GM12878 (cell line): ENCODE measurements at regions not wholly inside any gene's neighbourhood (a gene's known extent, or its start where the extent isn't known, plus 50 kb on each side); places are given as distances from the start of the nearest gene placed in this dataset.

ENCODE experiments used
- ATAC-seq: fragments of 200-7000 bp; cut with Tn5 transposase; 3 replicates; pipeline ENCODE4 v1.9.1; 2020; ENCODE audit warnings: mild to moderate bottlenecking, moderate library complexity
- BruUV-seq: library from RNA; stranded (reverse); fragments of 400-500 nt; replicated peaks from 2 replicates; lab custom pipeline; 2021; lab: Mats Ljungman, UMichigan
- CTCF ChIA-PET: fragments of 300-600 bp; sonication (Branson Sonifier 250); formaldehyde crosslinking; extraction: SDS; loops from one replicate; lab custom pipeline; 2021; ENCODE audit warnings: inconsistent platforms; lab: Yijun Ruan, JAX
- POLR2A ChIA-PET: fragments of 350-600 bp; formaldehyde crosslinking; extraction: SDS; loops from one replicate; lab custom pipeline; 2021; ENCODE audit warnings: inconsistent platforms; lab: Charles Lee
- RAD21 ChIA-PET: fragments of 300-600 bp; sonication (Branson Sonifier 250); formaldehyde crosslinking; loops from one replicate; lab custom pipeline; 2023; ENCODE audit warnings: antibody characterized with exemption; ENCODE audit not compliant: unreplicated experiment; lab: Charles Lee
- SMC1A ChIA-PET: fragments of 300-600 bp; sonication (Branson Sonifier 250); formaldehyde crosslinking; loops from one replicate; lab custom pipeline; 2023; ENCODE audit not compliant: unreplicated experiment, uncharacterized antibody; lab: Charles Lee
- DNase-seq: peaks from one replicate; pipeline ENCODE4 v3.0.0-alpha.2; 2011; ENCODE audit warnings: low read depth, low spot score
- FAIRE-seq: peaks from 3 replicates; lab custom pipeline; 2011; peaks lifted over from hg19 to GRCh38; lab: Jason Lieb, UNC
- H2AFZ ChIP-seq: 2 replicates; pipeline ENCODE4 v1.6.0; 2011; ENCODE audit warnings: low read depth, low read length, control low read depth; ENCODE audit not compliant: control insufficient read depth
- H3K27ac ChIP-seq: 2 replicates; pipeline ENCODE4 v1.5.1; 2011; ENCODE audit warnings: control low read depth; ENCODE audit not compliant: control insufficient read depth, insufficient read depth
- H3K27me3 ChIP-seq, 2 experiments: replicated peaks in 1 of 2; 2 replicates each; pipeline versions ENCODE4 v1.6.0 to v1.6.1; 2011; ENCODE audit warnings: low read length in 1 of 2; ENCODE audit not compliant: control insufficient read depth in 2 of 2, insufficient read depth in 2 of 2
- H3K36me3 ChIP-seq, 2 experiments: 2 replicates each; pipeline ENCODE4 v1.5.1; 2011; ENCODE audit warnings: low read length in 1 of 2; ENCODE audit not compliant: control insufficient read depth in 2 of 2, insufficient read depth in 2 of 2
- H3K4me1 ChIP-seq: 2 replicates; pipeline ENCODE4 v1.6.1; 2011; ENCODE audit warnings: mild to moderate bottlenecking, low read length, moderate library complexity, mixed read lengths; ENCODE audit not compliant: control insufficient read depth, insufficient read depth
- H3K4me2 ChIP-seq: 2 replicates; pipeline ENCODE4 v1.6.0; 2011; ENCODE audit warnings: control low read depth; ENCODE audit not compliant: control insufficient read depth, insufficient read depth
- H3K4me3 ChIP-seq: fragments of 200-600 bp; sonication (generic); 2 replicates; pipeline ENCODE4 v1.5.1; 2016
- H3K79me2 ChIP-seq: 2 replicates; pipeline ENCODE4 v1.6.0; 2011; ENCODE audit warnings: low read length; ENCODE audit not compliant: control insufficient read depth, insufficient read depth
- H3K9ac ChIP-seq: 2 replicates; pipeline ENCODE4 v1.8.0; 2011; ENCODE audit warnings: low read length, control low read depth, mixed read lengths; ENCODE audit not compliant: control insufficient read depth, insufficient read depth
- H3K9me3 ChIP-seq: replicated peaks from 3 replicates; pipeline ENCODE4 v1.5.1; 2011; ENCODE audit warnings: mild to moderate bottlenecking, low read length; ENCODE audit not compliant: control insufficient read depth, insufficient read depth
- H4K20me1 ChIP-seq: 2 replicates; pipeline ENCODE4 v1.6.0; 2011; ENCODE audit not compliant: control insufficient read depth, insufficient read depth
- ATF7 ChIP-seq: fragments of 450-650 bp; IDR thresholded peaks from 2 replicates; pipeline ENCODE4 v1.6.1; 2016; ENCODE audit warnings: low read depth, mild to moderate bottlenecking
- EED ChIP-seq: sonication (generic); IDR thresholded peaks from 2 replicates; pipeline ENCODE4 v1.6.1; 2016; ENCODE audit warnings: antibody characterized with exemption, low read depth
- EP300 ChIP-seq, 2 experiments: fragments of 150-350 bp in 1 of 2; IDR thresholded peaks; 2 replicates each; pipeline ENCODE4 v1.6.1; 2011 to 2012; ENCODE audit warnings: low read depth in 2 of 2, low read length in 2 of 2, borderline replicate concordance in 1 of 2, improper control_type of control experiment in 1 of 2, inconsistent platforms in 1 of 2; ENCODE audit not compliant: control insufficient read depth in 1 of 2
- HDAC2 ChIP-seq: fragments of 200-600 bp; sonication (generic); IDR thresholded peaks from 2 replicates; pipeline ENCODE4 v1.6.1; 2017
- MXI1 ChIP-seq: fragments of 150-350 bp; IDR thresholded peaks from 2 replicates; pipeline ENCODE4 v1.6.1; 2011; ENCODE audit warnings: low read depth, mild to moderate bottlenecking, inconsistent platforms, low read length, improper control_type of control experiment
- MYC ChIP-seq: IDR thresholded peaks from 2 replicates; pipeline ENCODE4 v1.6.1; 2011; ENCODE audit warnings: mild to moderate bottlenecking, low read length, moderate library complexity, inconsistent platforms; ENCODE audit not compliant: insufficient read depth, insufficient replicate concordance, insufficient read length, severe bottlenecking
- NFYB ChIP-seq: IDR thresholded peaks from 2 replicates; pipeline ENCODE4 v1.6.1; 2011; ENCODE audit warnings: low read depth, mild to moderate bottlenecking, low read length, improper control_type of control experiment, moderate library complexity; ENCODE audit not compliant: insufficient read depth
- RUNX3 ChIP-seq: IDR thresholded peaks from 2 replicates; pipeline ENCODE4 v1.6.1; 2012; ENCODE audit warnings: low read length, inconsistent platforms
- ZNF384 ChIP-seq: IDR thresholded peaks from 2 replicates; pipeline ENCODE4 v1.6.1; 2012; ENCODE audit warnings: low read depth, mild to moderate bottlenecking, low read length, improper control_type of control experiment, borderline replicate concordance
- WGBS: methylation state at CpG from one replicate; pipeline ENCODE4 v1.1.6; 2016; ENCODE audit warnings: low lambda C conversion rate; ENCODE audit not compliant: insufficient replicate concordance, insufficient coverage; ENCODE audit errors: missing lambda C conversion rate; 5-methylcytosine and 5-hydroxymethylcytosine counted together
- in situ Hi-C: fragments of 300-500 bp; cut with MboI; formaldehyde crosslinking; loops from 9 replicates; pipeline ENCODE4 v1.14.3; 2018; ENCODE audit warnings: mixed read lengths
- intact Hi-C: fragments of 100-400 bp; cut with micrococcal nuclease; formaldehyde crosslinking; loops from one replicate; pipeline ENCODE4 v1.14.2; 2022; ENCODE audit not compliant: unreplicated experiment
- TF ChIP-seq, protein P1 (sequence below): fragments of 450-650 bp; IDR thresholded peaks from 2 replicates; pipeline ENCODE4 v1.6.1; 2018; ENCODE audit warnings: mild to moderate bottlenecking, low read depth, moderate library complexity; ENCODE audit not compliant: partially characterized antibody
- TF ChIP-seq, protein P2 (sequence below): fragments of 450-650 bp; IDR thresholded peaks from 2 replicates; pipeline ENCODE4 v1.6.1; 2017; ENCODE audit warnings: mild to moderate bottlenecking, moderate library complexity
- TF ChIP-seq, protein P3 (sequence below): IDR thresholded peaks from 2 replicates; pipeline ENCODE4 v1.6.1; 2011; ENCODE audit warnings: borderline replicate concordance, low read depth, mild to moderate bottlenecking, moderate library complexity, mixed read lengths, low read length; ENCODE audit not compliant: insufficient read depth; ENCODE audit errors: extremely low read length
- TF ChIP-seq, protein P4 (sequence below): IDR thresholded peaks from 2 replicates; pipeline ENCODE4 v1.6.1; 2012; ENCODE audit warnings: low read depth, low read length, improper control_type of control experiment

DNA sequence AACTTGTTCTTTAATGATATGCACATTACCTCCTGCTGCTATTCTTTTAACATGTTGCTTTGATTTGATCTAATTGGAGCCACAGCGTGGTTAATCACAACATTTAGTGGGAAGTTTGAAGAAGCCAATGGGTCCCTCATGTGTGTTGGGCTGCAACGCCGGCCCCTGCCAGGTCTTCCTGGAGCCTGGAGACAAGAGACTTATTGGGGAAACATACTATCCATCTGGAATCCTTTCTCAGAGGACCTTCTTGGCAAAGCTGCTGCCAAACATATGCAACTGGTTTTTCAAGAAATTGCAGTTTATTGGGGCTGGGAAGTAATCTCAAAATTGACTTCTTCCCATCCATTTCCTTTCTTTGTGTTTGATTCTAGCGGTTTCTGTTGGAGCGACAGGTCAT lies 396.3 kb upstream of the PROK2 start:
- DNase-seq: no peak
- Histone ChIP-seq H3K4me3 (no peak overlapping the region), H3K27ac (no peak overlapping the region), H3K9ac (no peak overlapping the region), H2AFZ (no peak overlapping the region), H3K4me2 (no peak overlapping the region), H3K9me3 (peaks cover 2% of the 10 kb centered on the region; the same call in 2 of the 3 replicates), H3K27me3 (no peaks in the 10 kb centered on the region), H4K20me1 (no peaks in the 10 kb centered on the region), H3K79me2 (no peaks in the 10 kb centered on the region), H3K36me3 (no peaks in the 10 kb centered on the region), H3K4me1 (peaks cover 21% of the 10 kb centered on the region)
- no peak for FAIRE-seq
- CTCF ChIA-PET: interaction anchor here (0.5 kb wide), 1 partner anchor 612 kb away, joined by 3 read pairs; no protein-coding TSS in a partner anchor
- BruUV-seq: no TSS peak
- 68% methylated on average over 5 of the region's 5 CpGs for WGBS
- SMC1A ChIA-PET: interaction anchor here (0.8 to 2.8 kb wide), 3 partner anchors 8 to 256 kb away, joined by 3 to 7 read pairs (median 3); no protein-coding TSS in a partner anchor
- POLR2A ChIA-PET: no interaction called here
- in situ Hi-C loops (no loop called here), intact Hi-C loops (no loop called here)
- no peak for ATAC-seq
- RAD21 ChIA-PET: interaction anchor here (1.1 to 1.4 kb wide), 2 partner anchors 203 to 251 kb away, joined by 3 to 4 read pairs; no protein-coding TSS in a partner anchor
- TF ChIP-seq, protein P1, sequence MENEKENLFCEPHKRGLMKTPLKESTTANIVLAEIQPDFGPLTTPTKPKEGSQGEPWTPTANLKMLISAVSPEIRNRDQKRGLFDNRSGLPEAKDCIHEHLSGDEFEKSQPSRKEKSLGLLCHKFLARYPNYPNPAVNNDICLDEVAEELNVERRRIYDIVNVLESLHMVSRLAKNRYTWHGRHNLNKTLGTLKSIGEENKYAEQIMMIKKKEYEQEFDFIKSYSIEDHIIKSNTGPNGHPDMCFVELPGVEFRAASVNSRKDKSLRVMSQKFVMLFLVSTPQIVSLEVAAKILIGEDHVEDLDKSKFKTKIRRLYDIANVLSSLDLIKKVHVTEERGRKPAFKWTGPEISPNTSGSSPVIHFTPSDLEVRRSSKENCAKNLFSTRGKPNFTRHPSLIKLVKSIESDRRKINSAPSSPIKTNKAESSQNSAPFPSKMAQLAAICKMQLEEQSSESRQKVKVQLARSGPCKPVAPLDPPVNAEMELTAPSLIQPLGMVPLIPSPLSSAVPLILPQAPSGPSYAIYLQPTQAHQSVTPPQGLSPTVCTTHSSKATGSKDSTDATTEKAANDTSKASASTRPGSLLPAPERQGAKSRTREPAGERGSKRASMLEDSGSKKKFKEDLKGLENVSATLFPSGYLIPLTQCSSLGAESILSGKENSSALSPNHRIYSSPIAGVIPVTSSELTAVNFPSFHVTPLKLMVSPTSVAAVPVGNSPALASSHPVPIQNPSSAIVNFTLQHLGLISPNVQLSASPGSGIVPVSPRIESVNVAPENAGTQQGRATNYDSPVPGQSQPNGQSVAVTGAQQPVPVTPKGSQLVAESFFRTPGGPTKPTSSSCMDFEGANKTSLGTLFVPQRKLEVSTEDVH: no peak
- TF ChIP-seq ATF7 (no peak), HDAC2 (no peak), NFYB (no peak), MYC (no peak), EP300 (IDR thresholded peaks at IDR 0.05; ENCODE audit: borderline replicate concordance in 1 of 2, control insufficient read depth in 1 of 2, low read depth in 2 of 2, low read length in 2 of 2) (no peak), ZNF384 (no peak), EED (no peak), MXI1 (no peak), RUNX3 (no peak)
- TF ChIP-seq, protein P2, sequence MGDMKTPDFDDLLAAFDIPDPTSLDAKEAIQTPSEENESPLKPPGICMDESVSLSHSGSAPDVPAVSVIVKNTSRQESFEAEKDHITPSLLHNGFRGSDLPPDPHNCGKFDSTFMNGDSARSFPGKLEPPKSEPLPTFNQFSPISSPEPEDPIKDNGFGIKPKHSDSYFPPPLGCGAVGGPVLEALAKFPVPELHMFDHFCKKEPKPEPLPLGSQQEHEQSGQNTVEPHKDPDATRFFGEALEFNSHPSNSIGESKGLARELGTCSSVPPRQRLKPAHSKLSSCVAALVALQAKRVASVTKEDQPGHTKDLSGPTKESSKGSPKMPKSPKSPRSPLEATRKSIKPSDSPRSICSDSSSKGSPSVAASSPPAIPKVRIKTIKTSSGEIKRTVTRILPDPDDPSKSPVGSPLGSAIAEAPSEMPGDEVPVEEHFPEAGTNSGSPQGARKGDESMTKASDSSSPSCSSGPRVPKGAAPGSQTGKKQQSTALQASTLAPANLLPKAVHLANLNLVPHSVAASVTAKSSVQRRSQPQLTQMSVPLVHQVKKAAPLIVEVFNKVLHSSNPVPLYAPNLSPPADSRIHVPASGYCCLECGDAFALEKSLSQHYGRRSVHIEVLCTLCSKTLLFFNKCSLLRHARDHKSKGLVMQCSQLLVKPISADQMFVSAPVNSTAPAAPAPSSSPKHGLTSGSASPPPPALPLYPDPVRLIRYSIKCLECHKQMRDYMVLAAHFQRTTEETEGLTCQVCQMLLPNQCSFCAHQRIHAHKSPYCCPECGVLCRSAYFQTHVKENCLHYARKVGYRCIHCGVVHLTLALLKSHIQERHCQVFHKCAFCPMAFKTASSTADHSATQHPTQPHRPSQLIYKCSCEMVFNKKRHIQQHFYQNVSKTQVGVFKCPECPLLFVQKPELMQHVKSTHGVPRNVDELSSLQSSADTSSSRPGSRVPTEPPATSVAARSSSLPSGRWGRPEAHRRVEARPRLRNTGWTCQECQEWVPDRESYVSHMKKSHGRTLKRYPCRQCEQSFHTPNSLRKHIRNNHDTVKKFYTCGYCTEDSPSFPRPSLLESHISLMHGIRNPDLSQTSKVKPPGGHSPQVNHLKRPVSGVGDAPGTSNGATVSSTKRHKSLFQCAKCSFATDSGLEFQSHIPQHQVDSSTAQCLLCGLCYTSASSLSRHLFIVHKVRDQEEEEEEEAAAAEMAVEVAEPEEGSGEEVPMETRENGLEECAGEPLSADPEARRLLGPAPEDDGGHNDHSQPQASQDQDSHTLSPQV: no peak
- TF ChIP-seq, protein P3, sequence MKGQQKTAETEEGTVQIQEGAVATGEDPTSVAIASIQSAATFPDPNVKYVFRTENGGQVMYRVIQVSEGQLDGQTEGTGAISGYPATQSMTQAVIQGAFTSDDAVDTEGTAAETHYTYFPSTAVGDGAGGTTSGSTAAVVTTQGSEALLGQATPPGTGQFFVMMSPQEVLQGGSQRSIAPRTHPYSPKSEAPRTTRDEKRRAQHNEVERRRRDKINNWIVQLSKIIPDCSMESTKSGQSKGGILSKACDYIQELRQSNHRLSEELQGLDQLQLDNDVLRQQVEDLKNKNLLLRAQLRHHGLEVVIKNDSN: no peak
- TF ChIP-seq, protein P4, sequence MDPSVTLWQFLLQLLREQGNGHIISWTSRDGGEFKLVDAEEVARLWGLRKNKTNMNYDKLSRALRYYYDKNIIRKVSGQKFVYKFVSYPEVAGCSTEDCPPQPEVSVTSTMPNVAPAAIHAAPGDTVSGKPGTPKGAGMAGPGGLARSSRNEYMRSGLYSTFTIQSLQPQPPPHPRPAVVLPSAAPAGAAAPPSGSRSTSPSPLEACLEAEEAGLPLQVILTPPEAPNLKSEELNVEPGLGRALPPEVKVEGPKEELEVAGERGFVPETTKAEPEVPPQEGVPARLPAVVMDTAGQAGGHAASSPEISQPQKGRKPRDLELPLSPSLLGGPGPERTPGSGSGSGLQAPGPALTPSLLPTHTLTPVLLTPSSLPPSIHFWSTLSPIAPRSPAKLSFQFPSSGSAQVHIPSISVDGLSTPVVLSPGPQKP: no peak
